ENCODE measurements at regions not wholly inside any gene's neighbourhood (a gene's known extent, or its start where the extent isn't known, plus 50 kb on each side); places are given as distances from the start of the nearest gene placed in this dataset.
A peak's percentile ranks its signal among the peaks of the same experiment; 100 is the strongest.

GRCh38 chr4:23700197-23700596 is 189.7 kb downstream of the PPARGC1A start:
- H3K36me3 ChIP-seq (ENCODE audit: insufficient read depth in 1 of 2, low read depth in 1 of 2): no peaks in the 10 kb centered on the region
- no peak overlapping the region for H3K4me3 ChIP-seq
- no peak for TF ChIP-seq CTCF (IDR thresholded peaks at IDR 0.05)
- peaks cover 3% of the 10 kb centered on the region for H3K4me1 ChIP-seq
- H3K27ac ChIP-seq: no peak overlapping the region
- WGBS, 3 donors: 71 to 95% (median 78%) methylated on average over 4 of the region's 4 CpGs
- intact Hi-C loops (cut with DNase I): loop anchor here in 1 of 2 donors (10.0 kb wide), 1 partner anchor 335 kb away; no protein-coding TSS in a partner anchor
- ATAC-seq: peak in 2 of 4 donors; percentile 59 to 67
- H3K9me3 ChIP-seq: no peaks in the 10 kb centered on the region
- no peak for DNase-seq
- H3K27me3 ChIP-seq (ENCODE audit: insufficient read depth in 3 of 3, low read length in 2 of 3): no peaks in the 10 kb centered on the region

- no peaks in the 10 kb centered on the region for H3K9me3 ChIP-seq
- no peaks in the 10 kb centered on the region for H3K36me3 ChIP-seq (ENCODE audit: insufficient read depth in 1 of 2, low read depth in 1 of 2)
- H3K27ac ChIP-seq: no peak overlapping the region
- TF ChIP-seq CTCF (IDR thresholded peaks at IDR 0.05): no peak
- ATAC-seq (peak in 3 of 4 donors; percentile 40 to 67 (median 42)), DNase-seq (no peak)
- intact Hi-C loops (cut with DNase I): no loop called here
- H3K4me1 ChIP-seq: peaks cover 3% of the 10 kb centered on the region
- WGBS, 3 donors: 23 to 34% (median 28%) methylated on average over 3 of the region's 3 CpGs
- H3K4me3 ChIP-seq: no peak overlapping the region
- no peaks in the 10 kb centered on the region for H3K27me3 ChIP-seq (ENCODE audit: insufficient read depth in 3 of 3, low read length in 2 of 3)
These were observed 192.1 kb downstream of the PPARGC1A start for GRCh38 chr4:23697722-23698121.

- 56 to 83% (median 70%) methylated on average over 1 of the region's 1 CpG for WGBS, 3 donors
- ATAC-seq (no peak), DNase-seq (no peak)
- Histone ChIP-seq H3K36me3 (ENCODE audit: insufficient read depth in 1 of 2, low read depth in 1 of 2) (no peaks in the 10 kb centered on the region), H3K27me3 (ENCODE audit: insufficient read depth in 3 of 3, low read length in 2 of 3) (no peaks in the 10 kb centered on the region), H3K27ac (no peak overlapping the region), H3K9me3 (no peaks in the 10 kb centered on the region), H3K4me1 (peaks cover 3% of the 10 kb centered on the region), H3K4me3 (no peak overlapping the region)
- intact Hi-C loops (cut with DNase I): no loop called here
- TF ChIP-seq CTCF (IDR thresholded peaks at IDR 0.05): no peak
These were observed 192.8 kb downstream of the PPARGC1A start for GRCh38 chr4:23697001-23697528.

GRCh38 chr4:23686169-23686897 is 203.5 kb downstream of the PPARGC1A start:
- ATAC-seq: no peak
- DNase-seq: no peak
- H3K36me3 ChIP-seq (ENCODE audit: insufficient read depth in 1 of 2, low read depth in 1 of 2): no peaks in the 10 kb centered on the region
- H3K4me3 ChIP-seq: no peak overlapping the region
- no peak for TF ChIP-seq CTCF (IDR thresholded peaks at IDR 0.05)
- H3K9me3 ChIP-seq: no peaks in the 10 kb centered on the region
- H3K4me1 ChIP-seq: no peaks in the 10 kb centered on the region
- no peaks in the 10 kb centered on the region for H3K27me3 ChIP-seq (ENCODE audit: insufficient read depth in 3 of 3, low read length in 2 of 3)
- intact Hi-C loops (cut with DNase I): loop anchor here in 1 of 2 donors (10.0 kb wide), 2 partner anchors 348 to 738 kb away; no protein-coding TSS in a partner anchor
- no peak overlapping the region for H3K27ac ChIP-seq
- 93 to 95% (median 94%) methylated on average over 3 of the region's 3 CpGs for WGBS, 3 donors

All from psoas muscle (tissue), 7 donors.